ENCODE measurements at regions not wholly inside any gene's neighbourhood (a gene's known extent, or its start where the extent isn't known, plus 50 kb on each side); places are given as distances from the start of the nearest gene placed in this dataset.

DNA sequence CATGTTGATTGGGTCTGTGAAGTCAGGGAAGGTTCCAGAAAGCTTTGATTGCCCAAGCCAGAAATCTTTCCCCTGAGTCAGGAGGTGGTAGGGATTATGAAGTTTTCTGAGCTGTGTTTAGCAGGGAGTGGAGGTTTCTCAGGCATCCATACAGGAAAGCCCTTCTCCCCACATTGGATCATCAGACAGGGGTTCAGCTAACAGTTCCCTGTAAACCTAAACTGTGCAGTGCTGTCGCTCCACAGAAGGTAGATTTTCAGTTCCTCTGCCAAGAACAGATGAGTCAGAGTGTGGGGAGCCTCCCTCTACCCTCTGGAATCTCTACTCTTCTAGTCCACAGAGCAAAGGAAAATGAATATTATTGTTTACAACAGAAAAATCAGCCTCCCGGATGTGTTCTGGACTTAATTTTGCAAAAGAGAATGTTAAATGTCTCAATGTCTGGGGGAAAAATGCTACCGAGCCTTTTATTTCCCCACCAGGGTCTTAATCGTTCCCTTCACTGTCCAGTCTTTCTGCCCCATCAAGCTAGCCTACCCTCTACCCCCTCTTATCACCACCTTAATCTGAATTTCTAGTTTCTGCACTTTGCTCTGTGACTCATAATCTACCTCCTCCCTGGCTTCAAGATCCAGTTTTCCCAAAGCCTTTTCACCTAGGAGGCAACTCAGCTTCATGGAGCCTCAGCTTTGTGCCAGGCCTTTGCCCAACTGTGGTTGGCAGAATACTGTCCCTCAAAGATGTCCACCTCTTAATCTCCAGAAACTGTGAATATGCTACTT lies 355.6 kb downstream of the PRDM2 start:
- no peak for DNase-seq

DNA sequence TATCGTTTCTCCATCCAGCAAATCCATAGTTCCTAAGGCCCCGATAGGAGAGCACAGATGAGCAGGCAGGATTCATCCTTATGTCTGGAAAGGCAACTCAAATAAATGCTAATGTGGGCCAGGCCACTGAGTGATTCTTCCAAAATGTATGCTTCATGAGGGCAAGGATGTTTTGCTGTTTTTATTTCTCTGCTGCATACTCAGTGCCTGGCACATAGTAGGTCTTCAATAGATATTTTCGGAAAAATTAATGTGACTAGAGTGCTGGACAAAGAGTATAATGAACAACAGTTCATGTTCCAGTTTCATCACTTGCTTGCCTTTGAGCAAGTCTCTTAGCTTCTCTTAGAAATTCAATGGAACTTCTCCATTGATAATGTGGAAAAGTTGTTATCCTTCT lies 357.7 kb downstream of the PRDM2 start:
- no peak for DNase-seq

DNA sequence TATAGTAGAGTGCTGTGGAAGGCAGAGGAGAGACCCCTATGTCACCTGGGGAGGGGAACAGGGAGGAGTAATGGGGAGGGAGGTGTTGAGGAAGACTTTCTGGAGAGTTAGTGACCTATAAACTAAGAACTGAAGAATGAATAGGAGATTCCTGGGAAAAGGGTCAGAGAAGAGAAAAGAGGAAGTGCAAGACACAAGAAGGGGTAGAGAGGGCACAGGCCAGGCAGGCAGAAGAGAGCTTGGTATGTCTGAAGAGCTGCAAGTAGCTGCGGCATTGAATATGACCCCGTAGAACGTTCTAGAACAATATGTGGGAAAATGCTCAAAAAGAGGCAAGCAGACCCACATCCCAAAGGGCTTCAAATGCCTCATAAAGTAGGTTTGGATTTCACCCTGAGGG lies 361.2 kb downstream of the PRDM2 start:
- DNase-seq: no peak

DNA sequence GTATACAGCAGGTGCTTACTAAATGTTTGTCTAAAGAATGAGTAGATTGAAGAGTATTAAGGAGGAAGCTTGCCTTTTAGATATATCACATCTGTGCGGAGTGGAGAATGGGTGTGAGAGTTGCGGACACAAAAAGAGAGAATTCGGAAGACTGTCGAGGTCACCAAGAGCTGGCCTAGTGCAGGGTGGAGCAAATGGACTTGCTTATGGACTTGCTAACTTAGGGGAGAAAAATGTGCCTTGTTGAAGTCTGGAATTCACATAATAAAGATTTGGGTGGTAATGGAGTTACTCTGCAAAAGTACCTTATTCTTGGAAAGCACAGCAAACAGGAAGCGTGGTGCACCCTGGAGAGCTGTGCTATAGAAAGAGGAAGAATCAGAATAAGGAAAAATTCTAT lies 361.7 kb downstream of the PRDM2 start:
- no peak for DNase-seq

DNA sequence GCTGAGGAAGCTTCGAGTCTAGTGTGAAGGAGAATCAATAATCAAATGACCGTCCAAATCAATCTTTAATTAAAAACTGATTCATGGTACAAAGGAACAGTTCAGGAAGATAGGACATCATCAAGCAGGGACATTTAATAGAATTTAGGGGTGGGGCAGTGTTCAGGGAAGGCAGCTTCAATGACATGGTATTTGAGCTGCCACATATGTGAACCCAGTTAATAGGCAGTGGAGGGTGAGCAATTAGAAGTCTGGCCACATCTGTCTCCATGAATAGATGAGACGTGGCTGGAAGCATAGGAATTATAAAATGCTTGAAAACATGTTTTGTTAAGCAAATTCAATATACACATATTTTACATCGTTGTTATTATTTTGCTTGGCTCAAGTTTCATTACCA lies 362.7 kb downstream of the PRDM2 start:
- no peak for DNase-seq

DNA sequence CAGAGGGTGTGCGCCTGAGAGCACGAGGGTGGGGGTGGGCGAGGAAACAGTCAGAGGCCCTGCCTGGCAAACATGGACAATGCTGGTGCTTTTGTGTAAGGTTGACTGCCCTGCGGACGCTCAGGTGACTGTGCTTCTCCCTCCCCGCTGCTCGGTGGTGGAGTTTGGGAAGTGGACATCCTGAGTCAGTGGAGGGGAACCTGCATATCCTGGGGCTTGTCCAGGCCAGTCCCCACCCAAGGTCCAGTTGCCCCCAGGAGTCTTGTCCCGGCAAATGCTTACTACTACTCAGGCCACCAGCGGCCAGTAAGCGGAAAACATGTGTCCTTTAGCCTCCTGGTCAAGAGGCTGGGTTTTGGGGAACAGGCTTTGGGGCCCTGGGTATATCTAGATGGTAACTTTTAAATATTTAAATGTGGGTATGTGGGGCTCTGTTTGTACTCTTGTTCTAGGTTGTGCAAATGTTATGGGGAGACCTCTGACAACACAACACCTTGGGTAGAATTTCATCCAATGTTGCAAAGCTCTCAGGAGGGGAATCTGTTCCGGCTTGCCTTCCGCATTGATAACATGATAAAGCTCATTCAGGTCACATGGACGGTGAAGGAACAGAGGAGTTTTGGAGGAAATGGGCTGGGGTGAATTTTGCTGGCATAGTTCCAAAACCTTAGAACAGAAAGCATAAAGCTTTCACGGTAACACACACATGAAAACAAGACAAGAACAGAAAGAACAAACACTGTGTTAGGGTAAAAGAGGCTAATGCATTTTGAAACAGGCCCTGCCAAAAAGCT lies 364.9 kb downstream of the PRDM2 start:
- no peak for DNase-seq

DNA sequence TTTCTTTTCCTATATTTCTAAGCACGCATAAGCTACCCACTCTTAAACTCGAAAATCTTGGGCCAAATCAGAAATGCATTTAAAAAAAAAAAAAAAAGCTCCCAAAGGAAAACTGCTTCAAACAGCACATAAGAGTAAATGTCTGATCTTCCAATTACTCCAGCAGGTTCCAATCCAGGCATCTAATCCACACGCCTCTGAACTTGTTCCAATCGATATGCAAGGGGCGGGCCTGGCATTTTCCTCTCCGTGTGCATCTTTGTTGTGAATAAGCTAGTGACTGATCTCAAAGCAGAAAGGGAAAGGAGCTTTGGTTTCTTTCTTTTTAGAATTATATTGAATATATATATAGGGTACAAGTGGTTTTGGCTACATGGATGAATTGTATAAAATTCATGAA lies 365.5 kb downstream of the PRDM2 start:
- no peak for DNase-seq

DNA sequence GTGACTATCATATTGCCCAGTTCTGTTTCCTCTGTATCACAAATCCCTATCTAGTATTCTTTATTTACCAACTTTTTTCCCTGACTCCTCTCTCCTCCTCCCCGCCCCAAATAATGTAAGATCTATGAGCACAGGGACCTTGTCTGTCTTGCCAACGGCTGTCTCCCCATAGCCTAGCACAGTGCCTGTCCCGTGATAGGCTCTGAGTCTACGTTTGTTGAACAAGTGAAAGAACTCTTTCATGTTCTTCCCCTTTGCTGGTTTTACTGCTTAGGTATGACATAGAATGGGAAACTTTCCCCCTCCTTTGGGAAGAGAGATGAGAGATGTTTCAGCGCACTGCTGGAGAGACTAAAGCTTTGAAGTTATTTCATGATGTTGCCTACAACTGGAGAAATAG lies 367.0 kb downstream of the PRDM2 start:
- no peak for DNase-seq

DNA sequence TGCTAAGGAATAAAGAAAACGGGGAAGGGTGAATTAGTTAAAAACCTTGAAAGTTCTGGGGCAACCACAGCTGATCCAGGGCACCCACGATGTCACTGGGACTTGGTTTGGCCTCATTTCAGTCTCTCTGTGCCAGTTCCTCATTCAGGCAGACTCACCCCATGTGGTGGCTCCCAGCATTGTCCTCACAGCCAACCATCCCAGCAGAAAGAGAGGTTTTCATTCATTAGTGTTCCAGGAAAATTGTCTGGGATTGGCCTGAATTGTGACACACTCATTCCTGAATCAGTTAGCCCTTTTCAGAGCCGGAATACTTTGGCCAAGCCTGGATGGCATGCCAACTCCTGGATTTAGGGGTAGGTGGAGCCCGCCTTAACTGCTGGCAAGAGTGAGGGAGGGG lies 367.7 kb downstream of the PRDM2 start:
- no peak for DNase-seq

DNA sequence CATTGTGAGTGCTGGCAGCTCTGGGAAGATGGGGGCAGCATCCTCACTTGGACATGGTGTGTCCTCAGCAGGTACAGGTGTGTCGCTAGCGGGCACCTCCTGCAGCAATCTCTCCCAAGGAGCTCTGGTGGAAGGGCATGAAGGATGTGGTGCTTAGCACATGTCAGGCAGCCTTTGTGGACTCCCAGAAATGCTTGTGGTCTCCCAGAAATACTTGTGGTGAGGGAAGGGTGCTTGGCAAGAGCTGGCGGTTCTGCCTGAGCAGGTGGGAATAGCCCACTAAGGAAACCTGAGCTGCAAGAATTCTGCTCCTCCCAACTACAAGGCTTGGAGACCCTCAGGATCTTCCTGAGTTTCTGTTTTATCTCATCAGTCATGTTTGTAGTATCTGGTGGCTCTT lies 371.6 kb downstream of the PRDM2 start:
- no peak for DNase-seq

DNA sequence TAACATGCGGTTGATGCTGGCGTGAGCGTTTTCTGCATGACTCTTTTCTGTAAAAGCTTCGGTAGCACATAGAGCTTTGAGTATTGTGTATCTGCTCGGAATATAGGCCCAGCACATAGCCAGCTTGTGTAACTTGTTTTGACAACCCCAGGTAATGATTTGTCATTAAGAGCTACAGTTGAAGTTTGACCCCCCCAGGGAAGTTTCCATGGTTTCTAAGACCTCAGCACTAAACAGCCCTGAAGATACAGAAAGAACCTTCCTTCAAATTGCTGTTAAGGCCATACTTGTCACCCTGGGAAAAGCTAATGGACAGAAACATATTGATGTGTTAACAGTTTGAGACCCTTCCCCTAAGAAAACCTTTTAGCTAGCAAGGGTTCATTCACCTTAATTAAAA lies 380.7 kb downstream of the PRDM2 start:
- no peak for DNase-seq

DNA sequence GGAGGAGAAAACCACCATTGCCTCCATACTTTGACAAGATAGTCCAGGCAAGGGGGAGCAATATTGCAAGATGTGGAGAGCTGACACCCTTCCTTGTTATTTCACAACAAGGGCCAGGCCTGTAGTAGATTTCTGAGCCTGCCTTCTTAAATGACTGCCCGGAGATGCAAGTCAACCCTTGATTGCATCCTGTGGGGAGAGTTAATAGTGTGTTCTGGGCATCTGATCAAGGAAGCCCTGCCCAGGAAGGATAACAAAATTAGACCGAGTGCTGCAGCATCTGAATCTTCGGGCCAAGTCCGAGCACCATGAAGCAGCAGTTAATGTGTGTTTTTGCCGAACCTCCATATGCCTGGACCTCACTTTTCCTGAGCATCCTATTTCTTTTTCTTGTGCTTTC lies 382.3 kb downstream of the PRDM2 start:
- DNase-seq: no peak

DNA sequence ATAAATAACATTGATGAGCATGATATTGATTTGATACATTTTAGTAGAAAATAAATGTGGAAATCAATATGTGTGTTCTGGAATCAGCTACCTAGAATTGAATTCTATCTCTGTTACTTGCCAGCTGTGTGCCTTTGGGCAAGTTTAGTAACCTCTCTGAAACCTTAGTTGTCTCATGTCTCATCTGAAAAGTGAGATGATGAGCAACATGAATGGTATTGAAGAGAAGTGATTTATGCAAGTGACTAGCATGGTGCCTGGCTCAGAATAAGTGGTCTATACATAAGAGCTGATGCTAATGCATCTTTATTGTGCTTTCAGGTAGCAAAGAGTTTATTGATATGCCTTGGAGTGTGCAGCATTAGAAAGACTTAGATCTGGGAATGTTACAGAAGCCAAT lies 383.3 kb downstream of the PRDM2 start:
- DNase-seq: no peak

DNA sequence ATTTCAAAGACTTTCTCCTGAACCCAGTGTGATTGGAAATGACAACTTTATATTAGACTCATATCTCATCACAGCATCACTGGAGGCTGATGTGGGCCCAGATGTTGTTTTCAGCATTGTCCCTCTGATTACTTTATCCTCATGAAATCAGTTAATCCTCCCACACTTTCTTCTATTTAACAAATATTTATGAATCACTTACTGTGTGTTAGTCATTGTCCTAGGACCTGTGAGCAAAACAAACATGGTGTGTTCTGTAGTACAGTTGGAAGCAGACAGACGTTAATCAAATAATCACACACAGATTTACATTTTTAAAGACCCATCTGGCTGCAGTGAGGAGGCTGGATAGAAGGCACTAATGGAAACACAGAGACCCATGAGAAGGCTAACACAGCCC lies 383.7 kb downstream of the PRDM2 start:
- no peak for DNase-seq

DNA sequence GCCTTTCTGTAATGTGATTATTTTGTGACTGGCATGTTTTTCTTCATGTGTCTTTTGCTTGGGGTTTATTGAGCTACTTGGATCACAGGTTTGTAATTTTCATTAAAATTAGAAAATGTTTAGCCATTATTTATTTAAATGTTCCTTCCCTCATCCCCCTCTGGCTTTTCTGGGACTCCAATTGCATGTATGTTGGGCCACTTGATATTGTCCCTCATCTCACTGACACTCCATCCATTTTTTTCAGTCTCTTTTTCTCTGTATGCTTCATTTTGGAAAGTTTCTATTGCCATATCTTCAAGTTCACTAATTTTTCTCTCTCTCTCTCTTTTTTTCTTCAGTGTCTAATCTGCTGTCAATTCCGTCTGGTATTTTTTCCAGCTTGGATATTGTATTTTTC lies 390.1 kb downstream of the PRDM2 start:
- DNase-seq: no peak

DNA sequence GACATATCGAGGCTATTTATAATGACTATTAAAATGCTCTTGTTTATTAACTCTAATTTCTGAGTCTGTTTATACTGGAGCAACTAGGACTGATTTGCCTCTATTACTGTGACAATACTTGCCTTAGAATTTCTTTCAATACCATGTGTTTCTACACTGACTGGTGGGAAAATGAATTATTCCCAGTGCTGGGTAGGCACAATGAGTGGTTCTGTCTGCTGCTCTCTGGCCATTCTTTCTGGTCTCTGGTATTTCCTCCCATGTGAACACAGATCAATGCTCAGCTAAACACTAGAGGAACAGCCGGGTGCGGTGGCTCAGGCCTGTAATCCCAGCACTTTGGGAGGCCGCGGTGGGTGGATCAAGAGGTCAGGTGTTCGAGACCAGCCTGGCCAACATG lies 390.5 kb downstream of the PRDM2 start:
- DNase-seq: no peak

DNA sequence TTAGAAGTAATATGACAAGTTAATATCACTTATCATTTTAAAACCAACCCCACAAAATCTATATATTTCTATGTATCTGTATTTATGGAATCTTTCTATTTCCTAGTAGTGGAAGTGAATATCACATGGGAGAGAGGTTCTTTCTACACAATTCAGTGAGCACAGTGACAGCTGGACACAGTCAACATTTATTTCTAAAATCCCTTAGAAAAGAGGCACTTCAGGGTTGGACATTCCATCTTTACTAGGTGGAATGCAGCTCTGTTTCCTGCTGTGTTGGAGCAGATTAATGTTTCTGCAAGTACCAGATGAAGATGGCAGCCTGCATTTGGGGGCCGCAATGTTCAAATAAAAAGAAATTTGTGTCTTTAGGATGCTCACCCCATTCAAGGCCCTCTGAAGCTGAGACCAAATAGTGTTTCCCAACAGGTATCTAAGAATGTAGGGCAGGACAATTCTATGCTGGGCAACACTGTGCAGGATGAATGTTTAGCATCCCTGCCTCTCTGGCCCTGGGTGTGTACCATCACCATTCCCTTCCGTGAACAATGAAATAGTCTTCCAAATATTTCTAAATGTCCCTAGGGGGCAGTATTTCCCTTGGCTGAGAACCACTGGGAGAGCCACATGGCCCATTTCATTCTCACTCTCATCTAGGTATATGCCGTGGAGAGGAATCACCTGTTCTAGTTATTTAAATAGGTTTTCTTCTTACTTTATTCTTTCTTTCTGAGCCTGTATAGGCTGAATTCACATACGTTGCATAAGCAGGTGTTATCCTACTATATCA lies 394.8 kb downstream of the PRDM2 start:
- no peak for DNase-seq

DNA sequence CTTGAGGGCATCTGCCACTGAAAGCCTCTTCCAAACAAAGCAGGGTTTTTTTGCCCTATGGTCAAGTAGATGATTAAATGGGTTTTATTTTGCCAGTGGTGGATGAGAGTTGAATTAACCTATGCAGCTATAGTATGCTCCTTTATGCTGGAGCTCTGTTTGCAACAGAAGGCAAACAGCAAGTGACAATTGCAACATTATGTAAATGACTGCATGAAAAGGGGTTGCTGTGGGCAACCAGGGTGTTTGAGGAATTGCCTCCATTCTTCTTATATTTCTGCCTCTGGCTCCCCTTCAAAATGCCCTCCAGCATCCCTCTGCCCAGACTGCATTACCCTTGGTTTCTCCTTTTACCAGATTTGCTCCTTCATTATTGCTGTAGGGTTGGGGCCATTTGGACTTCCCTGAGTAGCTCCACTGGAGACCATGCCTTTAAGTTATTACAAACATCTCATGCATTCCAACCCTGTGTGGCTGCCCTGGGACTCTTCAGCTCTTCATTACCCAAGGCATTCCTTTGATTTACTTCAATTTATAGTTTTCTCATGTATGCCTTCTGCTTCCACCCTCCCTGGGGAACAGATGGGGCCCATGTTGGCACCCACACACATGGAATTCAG lies 398.4 kb downstream of the PRDM2 start:
- no peak for DNase-seq

DNA sequence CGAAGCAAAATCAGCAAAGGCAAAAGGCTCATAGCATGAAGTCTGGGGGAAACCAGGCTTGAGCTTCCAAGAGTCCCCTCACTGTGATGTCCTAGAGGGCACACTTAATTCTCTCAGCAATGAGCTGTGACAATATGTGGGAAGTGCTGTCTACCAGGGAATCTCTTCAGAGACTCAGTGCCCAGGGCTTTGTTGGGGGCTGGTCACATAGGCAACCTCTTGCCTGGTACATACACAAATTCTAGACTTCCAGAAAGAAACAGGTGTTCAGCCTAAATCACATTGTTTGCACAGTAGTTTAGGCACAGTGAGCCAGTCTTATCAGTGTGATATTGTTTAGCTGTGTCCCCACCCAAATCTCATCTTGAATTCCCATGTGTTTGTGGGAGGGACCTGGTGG lies 400.5 kb downstream of the PRDM2 start:
- DNase-seq: no peak

DNA sequence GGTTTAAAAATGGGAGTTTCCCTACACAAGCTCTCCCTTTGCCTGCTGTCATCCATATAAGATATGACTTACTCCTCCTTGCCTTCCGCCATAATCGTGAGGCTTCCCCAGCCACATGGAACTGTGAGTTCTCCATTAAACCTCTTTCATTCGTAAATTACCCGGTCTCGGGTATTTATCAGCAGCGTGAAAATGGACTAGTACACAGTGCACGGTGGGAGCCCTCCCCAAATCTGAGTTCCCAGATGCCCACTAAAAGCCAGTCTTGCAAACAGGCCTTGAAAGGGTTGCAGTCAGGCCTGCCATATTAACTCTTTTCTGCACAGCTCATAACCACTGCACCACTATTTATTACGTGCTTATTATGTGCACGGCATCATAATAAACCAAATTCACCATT lies 400.9 kb downstream of the PRDM2 start:
- DNase-seq: no peak

DNA sequence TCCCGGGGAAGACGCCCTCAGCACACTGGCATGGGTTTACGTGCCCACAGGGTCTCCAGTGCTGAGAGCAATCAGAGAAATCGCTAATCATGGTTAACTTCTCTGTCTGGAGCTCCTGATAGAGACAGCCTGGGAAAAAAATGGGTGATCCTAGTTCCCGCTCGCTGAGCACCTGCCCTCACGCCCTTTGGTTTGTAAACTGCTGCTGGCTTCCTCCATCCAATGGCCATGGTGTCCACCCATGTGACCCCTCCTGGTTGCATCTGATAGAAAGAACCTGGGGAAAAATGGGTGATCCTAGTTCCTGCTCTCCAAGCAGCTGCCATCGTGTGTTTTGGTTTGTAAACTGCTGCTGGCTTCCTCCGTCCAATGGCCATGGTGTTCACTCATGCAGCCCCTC lies 402.2 kb downstream of the PRDM2 start:
- no peak for DNase-seq

DNA sequence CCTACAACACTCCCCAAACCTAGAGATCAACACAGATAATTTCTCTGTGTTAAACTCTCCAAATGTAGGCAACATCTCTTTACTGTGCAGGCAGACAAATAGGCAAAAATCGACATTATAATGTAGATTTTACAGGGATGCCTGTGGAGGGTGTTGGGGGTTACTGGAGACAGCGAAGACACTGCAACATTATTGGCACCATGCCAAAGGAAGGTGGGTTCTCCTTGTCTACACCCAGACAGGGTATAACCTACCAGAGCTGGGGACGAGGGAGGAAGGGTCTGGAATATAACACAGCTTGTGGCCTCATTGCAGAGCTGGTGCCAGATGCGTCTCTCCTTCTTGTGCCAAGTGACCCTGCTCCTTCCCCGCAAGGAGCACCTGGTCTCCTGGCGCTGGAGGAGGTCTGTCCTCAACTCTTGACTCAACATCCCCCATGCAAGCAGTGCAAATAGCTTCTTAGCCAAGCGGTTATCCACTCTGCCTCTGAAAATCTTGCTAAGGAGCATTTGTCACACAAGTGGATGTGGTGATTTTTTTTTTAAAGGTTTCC lies 404.0 kb downstream of the PRDM2 start:
- DNase-seq: no peak

DNA sequence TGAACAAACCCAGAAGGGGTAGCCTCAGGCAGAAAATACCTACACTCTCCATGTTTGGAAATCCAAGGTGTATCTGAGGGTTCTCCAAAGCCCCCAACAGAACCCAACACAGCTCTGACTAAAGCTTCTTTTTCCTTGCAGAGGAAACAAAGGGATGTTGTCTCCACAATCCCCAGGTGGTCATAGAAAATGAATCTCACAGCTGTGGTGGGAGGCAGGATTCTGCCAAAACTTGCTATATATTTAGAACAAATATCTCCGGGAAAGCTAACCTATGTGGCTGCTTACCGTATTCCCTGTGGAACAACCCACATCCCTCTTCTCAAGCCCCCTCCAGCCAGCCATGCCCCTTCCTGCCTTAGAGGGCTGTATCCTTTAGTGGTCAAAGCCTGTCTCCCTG lies 406.1 kb downstream of the PRDM2 start:
- no peak for DNase-seq

Measured in CD4-positive, alpha-beta T cell treated with Interleukin-17A for 4 hours (primary cell).